ENCODE measurements at regions not wholly inside any gene's neighbourhood (a gene's known extent, or its start where the extent isn't known, plus 50 kb on each side); places are given as distances from the start of the nearest gene placed in this dataset.

DNA sequence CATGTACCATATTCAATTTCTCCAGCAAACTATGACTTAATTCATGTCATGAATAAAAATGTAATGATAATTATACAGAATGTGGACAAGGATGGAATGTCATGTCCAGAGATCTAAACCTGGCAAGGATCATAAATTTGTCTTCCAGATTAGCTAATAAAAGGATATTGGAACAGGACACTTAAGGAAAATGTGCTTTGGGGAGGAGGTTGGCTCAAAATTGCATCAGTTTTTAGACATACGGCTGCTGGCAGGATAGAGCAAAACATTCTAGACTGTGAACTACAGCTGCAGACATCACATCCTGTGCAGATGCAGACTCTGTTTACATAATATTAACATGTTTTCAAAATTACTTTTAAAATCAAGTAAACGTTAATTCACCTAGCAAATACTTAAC, 248.4 kb downstream of the TLR4 start:
- no peaks in the 10 kb centered on the region for H3K36me3 ChIP-seq (ENCODE audit: control insufficient read depth, insufficient read depth, low read length)
- Mint-ChIP-seq H3K36me3 (ENCODE audit: insufficient read depth, unreplicated experiment) (no peaks in the 10 kb centered on the region), H3K27ac (ENCODE audit: unreplicated experiment) (no peak overlapping the region), H3K27me3 (ENCODE audit: insufficient read depth, unreplicated experiment) (peaks cover 3% of the 10 kb centered on the region), H3K4me3 (ENCODE audit: unreplicated experiment) (no peak overlapping the region), H3K9me3 (ENCODE audit: unreplicated experiment) (no peaks in the 10 kb centered on the region), H3K4me1 (ENCODE audit: low read depth, unreplicated experiment) (no peaks in the 10 kb centered on the region)
- H3K4me1 ChIP-seq, result no peaks in the 10 kb centered on the region
- CTCF ChIA-PET, result no interaction called here
- no peaks in the 10 kb centered on the region for H3K9me3 ChIP-seq
- no TSS peak for BruUV-seq (replicated peaks)
- no peaks in the 10 kb centered on the region for H3K27me3 ChIP-seq (replicated peaks; ENCODE audit: control insufficient read depth, insufficient read depth, low read length)
- POLR2A ChIA-PET, result no interaction called here
- DNase-seq, result no peak
- H3K4me3 ChIP-seq (ENCODE audit: low read depth, low read length), result no peak overlapping the region
- intact Hi-C loops (cut with micrococcal nuclease; ENCODE audit: unreplicated experiment), result no loop called here
- TF ChIP-seq, protein P1, sequence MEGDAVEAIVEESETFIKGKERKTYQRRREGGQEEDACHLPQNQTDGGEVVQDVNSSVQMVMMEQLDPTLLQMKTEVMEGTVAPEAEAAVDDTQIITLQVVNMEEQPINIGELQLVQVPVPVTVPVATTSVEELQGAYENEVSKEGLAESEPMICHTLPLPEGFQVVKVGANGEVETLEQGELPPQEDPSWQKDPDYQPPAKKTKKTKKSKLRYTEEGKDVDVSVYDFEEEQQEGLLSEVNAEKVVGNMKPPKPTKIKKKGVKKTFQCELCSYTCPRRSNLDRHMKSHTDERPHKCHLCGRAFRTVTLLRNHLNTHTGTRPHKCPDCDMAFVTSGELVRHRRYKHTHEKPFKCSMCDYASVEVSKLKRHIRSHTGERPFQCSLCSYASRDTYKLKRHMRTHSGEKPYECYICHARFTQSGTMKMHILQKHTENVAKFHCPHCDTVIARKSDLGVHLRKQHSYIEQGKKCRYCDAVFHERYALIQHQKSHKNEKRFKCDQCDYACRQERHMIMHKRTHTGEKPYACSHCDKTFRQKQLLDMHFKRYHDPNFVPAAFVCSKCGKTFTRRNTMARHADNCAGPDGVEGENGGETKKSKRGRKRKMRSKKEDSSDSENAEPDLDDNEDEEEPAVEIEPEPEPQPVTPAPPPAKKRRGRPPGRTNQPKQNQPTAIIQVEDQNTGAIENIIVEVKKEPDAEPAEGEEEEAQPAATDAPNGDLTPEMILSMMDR (IDR thresholded peaks at IDR 0.05; ENCODE audit: insufficient read depth in 1 of 2, low read depth in 1 of 2, low read length in 1 of 2, severe bottlenecking in 1 of 2, unreplicated experiment in 1 of 2), result no peak

DNA sequence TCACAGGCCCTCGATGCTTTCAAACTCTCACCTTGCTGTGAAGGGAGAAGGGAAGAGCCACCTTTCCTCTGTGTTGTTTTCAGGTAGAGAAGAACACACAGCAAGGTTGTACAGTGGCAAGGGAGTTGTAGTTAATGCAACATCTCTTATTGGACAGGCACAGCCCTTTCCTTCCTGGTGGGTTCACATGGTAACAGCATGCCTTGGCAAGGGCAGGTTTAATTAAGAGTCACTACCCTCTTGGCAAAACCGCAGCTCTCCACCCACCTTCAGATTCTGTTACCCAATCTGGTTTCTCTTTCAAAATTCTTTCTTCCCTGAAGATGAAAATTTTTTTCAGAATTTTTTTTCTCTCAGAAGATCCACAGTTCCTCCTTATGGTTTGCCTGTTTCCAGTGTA, 253.1 kb downstream of the TLR4 start:
- ChIA-PET POLR2A (no interaction called here), CTCF (no interaction called here)
- H3K36me3 Mint-ChIP-seq (ENCODE audit: insufficient read depth, unreplicated experiment), result no peaks in the 10 kb centered on the region
- no TSS peak for BruUV-seq (replicated peaks)
- Histone ChIP-seq H3K27me3 (replicated peaks; ENCODE audit: control insufficient read depth, insufficient read depth, low read length) (no peaks in the 10 kb centered on the region), H3K4me3 (ENCODE audit: low read depth, low read length) (no peak overlapping the region), H3K9me3 (no peaks in the 10 kb centered on the region), H3K4me1 (no peaks in the 10 kb centered on the region), H3K36me3 (ENCODE audit: control insufficient read depth, insufficient read depth, low read length) (no peaks in the 10 kb centered on the region)
- no peak overlapping the region for H3K4me3 Mint-ChIP-seq (ENCODE audit: unreplicated experiment)
- DNase-seq, result no peak
- intact Hi-C loops (cut with micrococcal nuclease; ENCODE audit: unreplicated experiment), result no loop called here
- no peaks in the 10 kb centered on the region for H3K9me3 Mint-ChIP-seq (ENCODE audit: unreplicated experiment)
- TF ChIP-seq, protein P1 (IDR thresholded peaks at IDR 0.05; ENCODE audit: insufficient read depth in 1 of 2, low read depth in 1 of 2, low read length in 1 of 2, severe bottlenecking in 1 of 2, unreplicated experiment in 1 of 2), result no peak
- no peaks in the 10 kb centered on the region for H3K4me1 Mint-ChIP-seq (ENCODE audit: low read depth, unreplicated experiment)
- H3K27ac Mint-ChIP-seq (ENCODE audit: unreplicated experiment), result no peak overlapping the region
- peaks cover 3% of the 10 kb centered on the region for H3K27me3 Mint-ChIP-seq (ENCODE audit: insufficient read depth, unreplicated experiment)

DNA sequence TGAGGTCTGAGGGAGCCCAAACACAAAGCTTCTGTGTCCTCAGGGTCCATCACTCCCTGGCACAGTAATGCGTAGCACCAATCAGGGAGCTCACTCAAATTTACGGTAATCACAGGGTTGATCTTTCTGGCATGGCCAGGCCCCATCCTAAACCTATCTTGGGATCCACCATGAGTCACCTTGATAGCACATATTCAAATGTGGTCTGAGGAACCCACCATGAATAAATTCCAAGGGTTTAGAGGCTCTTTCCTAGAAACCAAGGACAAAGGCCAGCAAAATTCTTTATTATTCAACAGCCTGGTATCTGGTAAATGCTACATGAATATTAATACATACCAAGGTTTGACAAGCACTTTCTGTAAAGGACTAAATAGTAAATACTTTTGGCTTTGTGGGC, 254.5 kb downstream of the TLR4 start:
- DNase-seq, result no peak
- Mint-ChIP-seq H3K9me3 (ENCODE audit: unreplicated experiment) (no peaks in the 10 kb centered on the region), H3K27ac (ENCODE audit: unreplicated experiment) (no peak overlapping the region), H3K4me1 (ENCODE audit: low read depth, unreplicated experiment) (no peaks in the 10 kb centered on the region), H3K36me3 (ENCODE audit: insufficient read depth, unreplicated experiment) (no peaks in the 10 kb centered on the region), H3K27me3 (ENCODE audit: insufficient read depth, unreplicated experiment) (peaks cover 3% of the 10 kb centered on the region), H3K4me3 (ENCODE audit: unreplicated experiment) (no peak overlapping the region)
- H3K4me1 ChIP-seq, result no peaks in the 10 kb centered on the region
- intact Hi-C loops (cut with micrococcal nuclease; ENCODE audit: unreplicated experiment), result no loop called here
- no TSS peak for BruUV-seq (replicated peaks)
- CTCF ChIA-PET, result no interaction called here
- H3K27me3 ChIP-seq (replicated peaks; ENCODE audit: control insufficient read depth, insufficient read depth, low read length), result no peaks in the 10 kb centered on the region
- H3K36me3 ChIP-seq (ENCODE audit: control insufficient read depth, insufficient read depth, low read length), result no peaks in the 10 kb centered on the region
- no peak overlapping the region for H3K4me3 ChIP-seq (ENCODE audit: low read depth, low read length)
- POLR2A ChIA-PET, result no interaction called here
- no peaks in the 10 kb centered on the region for H3K9me3 ChIP-seq
- TF ChIP-seq, protein P1 (IDR thresholded peaks at IDR 0.05; ENCODE audit: insufficient read depth in 1 of 2, low read depth in 1 of 2, low read length in 1 of 2, severe bottlenecking in 1 of 2, unreplicated experiment in 1 of 2), result no peak

All from Caco-2 (cell line).